DMS 273 (cell line): ENCODE measurements at regions not wholly inside any gene's neighbourhood (a gene's known extent, or its start where the extent isn't known, plus 50 kb on each side); places are given as distances from the start of the nearest gene placed in this dataset.

Experiments
- DNase-seq: peaks from one replicate; lab custom pipeline; 2025; ENCODE audit not compliant: unreplicated experiment; lab: John Stamatoyannopoulos, UW

- DNase-seq: no peak
Observed at GRCh38 chr12:87794854-87795253, 234.3 kb downstream of the C12orf50 start.

DNA sequence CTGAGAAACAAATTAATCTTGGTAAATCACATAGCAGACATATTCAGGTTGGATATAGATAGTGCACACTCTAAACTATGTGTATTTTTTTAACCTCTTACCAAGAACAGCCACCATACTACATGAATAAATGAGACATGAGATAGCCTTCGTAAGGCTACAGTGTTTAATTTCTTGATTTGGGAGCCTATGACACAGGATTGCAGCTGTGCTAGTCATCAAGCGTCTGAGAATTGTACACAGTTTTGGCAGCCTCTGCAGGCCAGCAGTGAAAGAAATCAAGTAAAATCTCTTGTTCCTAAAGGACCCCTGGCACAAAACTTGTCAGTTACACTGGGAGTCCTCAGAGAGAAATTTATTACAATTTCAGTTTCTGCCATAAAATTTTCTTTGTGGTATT, 236.1 kb downstream of the C12orf50 start:
- no peak for DNase-seq

DNA sequence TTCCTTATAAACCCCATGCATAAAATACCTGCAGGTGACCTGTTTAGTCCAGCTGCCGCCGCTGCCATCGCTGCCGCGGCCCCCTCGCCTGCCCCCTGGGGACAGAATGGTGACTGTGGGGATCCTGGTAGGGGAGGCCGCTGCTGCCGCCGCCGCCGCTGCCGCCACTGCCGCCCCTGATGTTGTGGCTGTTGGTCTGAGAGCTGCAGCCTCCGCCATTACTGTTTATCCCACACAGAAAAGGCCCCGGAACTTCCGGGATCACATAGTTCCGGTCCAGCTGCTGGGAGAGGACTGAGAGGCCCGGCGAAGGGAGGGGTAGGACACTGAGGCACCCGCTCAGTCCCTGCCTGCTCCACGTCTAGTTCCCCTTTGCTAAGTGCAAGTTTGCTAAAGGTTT, 244.9 kb downstream of the C12orf50 start:
- DNase-seq: no peak

DNA sequence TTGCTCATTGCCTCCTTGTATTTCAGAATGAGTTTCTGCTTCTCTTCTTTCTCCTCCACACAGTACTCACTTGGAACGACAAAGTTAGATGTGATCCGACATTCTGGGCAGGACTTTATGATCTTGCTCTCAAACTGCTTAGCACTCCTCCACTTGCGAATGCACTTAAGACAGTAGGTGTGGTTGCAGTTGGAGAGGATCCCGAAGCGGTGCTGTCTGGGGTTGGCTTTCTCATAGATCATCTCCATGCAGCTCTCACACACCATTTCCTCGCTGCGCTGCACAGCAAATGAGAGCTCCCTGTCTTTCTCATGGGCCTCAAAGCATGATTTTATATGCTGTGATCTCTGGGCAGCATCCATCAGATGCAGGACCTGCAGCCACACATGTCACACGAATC, 245.7 kb downstream of the C12orf50 start:
- no peak for DNase-seq

DNA sequence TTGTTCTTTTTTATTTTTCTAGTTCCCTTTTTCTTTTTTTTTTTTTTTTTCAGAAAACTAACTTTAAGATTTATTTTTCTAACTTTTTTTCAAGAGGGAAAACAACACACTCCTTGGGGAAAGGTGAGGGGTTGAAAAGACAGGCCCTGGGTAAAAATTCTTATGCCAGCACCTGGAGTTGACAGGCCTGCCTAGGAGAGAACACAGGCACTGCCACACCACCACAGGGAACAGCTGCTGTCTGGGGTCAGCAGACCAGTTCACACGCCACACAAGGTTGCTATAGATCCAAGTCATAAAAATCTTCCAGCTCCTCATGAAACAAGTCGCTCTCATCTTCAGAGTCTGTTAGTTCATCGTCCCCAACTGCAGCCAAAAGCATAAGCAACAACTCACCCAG, 246.4 kb downstream of the C12orf50 start:
- no peak for DNase-seq

DNA sequence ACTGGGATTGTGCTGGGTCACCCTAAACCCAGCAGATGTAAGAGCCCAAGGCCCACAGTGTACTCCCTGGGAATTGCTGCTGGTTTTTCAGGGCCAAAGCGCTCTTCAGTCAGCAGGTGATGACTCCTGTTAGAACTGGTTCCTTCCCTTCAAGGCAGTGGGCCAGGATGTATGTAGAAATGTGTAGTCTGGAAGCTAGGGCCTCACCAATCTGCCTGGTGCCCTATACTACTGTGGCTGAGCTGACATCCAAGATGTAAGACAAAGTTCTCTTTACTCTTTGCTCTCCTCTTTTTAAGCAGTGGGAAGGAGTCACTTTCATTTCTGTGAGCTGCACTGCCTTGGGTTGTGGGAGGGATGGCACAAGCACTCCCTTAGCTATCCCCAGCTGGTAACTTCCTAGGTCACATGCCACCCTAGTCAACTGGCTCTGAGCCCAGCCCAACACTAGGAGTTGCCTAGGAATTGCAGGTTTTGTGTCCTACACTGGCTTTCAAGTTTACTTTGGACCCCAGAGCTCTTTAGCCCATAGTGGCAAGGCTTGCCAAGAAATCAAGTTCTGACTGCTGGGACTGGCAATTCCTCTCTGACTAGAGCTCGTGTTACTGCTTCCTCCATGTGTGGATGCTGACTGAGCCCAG, 249.2 kb downstream of the C12orf50 start:
- peak; percentile 8 for DNase-seq

- no peak for DNase-seq
Observed at GRCh38 chr12:87779016-87779415, 250.2 kb downstream of the C12orf50 start.

GRCh38 chr12:87778065-87778464, 251.1 kb downstream of the C12orf50 start:
- no peak for DNase-seq

- DNase-seq: no peak
Observed at GRCh38 chr12:87775784-87776183, 253.4 kb downstream of the C12orf50 start.

GRCh38 chr12:87775051-87775450, 254.2 kb downstream of the C12orf50 start:
- DNase-seq: no peak

- DNase-seq: no peak
Observed at GRCh38 chr12:87772401-87772800, 256.8 kb downstream of the C12orf50 start.

DNA sequence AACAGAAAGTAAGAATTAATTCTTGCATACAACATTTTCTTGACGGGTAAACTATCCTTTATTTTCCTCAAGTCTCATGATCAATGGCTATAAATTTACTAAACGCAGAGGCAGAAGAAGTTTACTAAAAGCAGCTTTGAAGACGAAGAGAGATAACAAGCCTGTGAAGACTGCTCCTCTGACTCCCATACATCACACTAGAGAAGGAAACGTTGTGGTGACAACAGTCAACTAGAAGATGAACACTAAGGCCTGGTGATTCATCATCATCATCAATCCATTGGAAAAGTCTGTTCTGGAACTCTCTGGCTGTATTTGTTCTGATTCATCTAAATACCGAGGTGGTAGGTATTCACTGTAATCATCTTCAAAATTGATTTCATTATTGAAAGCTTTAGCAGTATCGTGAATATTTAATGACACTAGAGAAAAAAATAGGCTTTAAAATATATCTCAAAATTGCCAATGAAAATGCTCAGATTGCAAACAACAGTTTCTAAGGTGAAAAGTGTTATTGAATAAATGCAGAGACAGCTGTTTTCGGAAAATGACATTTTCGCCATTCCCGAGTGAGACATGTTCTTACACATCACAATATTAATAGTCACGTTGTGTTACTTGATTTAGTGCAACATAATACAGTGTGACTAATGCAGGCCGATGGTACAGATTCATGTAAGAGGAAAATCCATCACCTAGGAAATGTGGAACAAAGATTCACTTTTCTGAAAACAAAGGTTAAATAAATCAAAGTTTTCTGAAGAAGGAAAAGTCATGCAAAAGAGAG, 260.5 kb downstream of the C12orf50 start:
- no peak for DNase-seq

GRCh38 chr12:87766044-87766443, 263.2 kb downstream of the C12orf50 start:
- no peak for DNase-seq

- no peak for DNase-seq
Observed at GRCh38 chr12:87760943-87761342, 268.3 kb downstream of the C12orf50 start.

DNA sequence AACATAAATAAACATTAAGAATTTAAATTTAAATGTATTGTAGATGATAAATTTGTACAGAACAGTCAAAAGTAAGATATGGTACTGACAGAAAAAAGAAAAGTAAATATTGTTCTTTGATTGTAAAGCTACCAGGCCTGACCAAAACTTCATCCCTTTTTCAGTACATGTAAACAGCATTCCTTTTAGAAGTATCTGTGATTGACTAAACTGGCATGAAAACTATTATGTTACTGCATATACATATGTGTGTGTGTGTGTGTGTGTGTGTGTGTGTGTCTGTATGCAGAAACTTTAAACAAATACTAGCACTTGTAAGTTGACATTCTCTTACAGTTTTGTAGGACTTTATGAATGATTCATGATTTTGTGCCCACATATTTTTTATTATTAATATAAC, 270.9 kb downstream of the C12orf50 start:
- DNase-seq: no peak

GRCh38 chr12:87756721-87757120, 272.5 kb downstream of the C12orf50 start:
- DNase-seq: no peak

- DNase-seq: no peak
Observed at GRCh38 chr12:87756111-87756510, 273.1 kb downstream of the C12orf50 start.

- DNase-seq: no peak
Observed at GRCh38 chr12:87728931-87729593, 300.1 kb downstream of the C12orf50 start.

DNA sequence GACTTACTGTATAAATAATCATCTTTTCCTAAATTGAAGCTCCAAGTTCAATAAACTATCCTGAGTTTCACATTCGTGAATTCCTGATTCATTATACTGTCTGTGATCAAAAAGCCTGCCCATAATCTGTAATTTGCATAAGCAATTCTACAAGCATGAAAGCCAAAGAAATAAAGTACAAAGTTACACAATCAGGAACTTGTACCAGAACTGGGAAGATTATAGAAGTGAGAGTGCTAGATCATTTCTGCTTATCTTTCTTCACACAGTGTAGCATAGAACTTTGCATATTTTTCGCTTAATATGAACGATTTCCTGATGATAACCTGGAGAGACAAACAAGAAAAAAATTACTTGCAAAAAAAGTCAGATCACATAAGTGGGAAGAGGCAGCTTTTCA, 308.2 kb downstream of the C12orf50 start:
- DNase-seq: no peak

DNA sequence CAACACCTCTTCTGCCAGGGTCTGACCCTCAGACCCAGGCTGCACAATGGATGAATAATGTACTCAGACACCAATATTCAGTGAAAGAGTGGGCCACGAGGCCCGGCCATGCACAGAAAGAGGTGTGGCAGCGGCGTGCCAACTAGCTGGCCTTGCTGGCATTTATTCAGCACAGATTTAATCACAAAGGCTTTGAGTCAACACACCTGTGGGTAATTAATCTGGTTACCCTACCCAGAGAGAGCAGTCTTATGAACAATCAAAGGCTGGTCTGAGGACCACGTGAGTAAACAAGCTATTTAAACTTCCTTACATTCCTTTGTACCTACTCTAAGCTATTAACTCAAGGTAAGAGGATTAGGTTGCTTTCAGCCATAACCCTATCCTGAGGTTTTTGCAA, 324.8 kb downstream of the C12orf50 start:
- DNase-seq: no peak

DNA sequence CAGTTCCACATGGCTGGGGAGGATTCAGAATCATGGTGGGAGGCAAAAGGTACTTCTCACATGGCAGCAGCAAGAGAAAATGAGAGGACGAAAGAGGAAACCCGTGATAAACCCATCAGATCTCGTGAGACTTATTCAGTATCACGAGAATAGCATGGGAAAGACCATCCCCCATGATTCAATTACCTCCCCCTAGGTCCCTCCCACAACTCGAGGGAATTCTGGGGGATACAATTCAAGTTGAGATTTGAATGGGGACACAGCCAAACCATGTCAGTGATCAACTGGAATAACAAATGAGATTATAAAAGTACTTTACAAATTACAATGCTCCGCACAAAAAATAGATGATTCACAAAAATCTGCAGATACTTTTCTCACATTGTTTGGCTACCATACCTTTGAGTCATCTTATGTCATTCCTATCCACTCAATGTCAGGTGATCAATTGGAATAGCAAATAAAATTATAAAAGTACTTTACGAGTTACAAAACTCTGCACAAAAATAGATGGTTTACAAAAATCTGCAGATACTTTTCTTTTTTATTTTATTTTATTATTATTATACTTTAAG, 338.9 kb downstream of the C12orf50 start:
- no peak for DNase-seq

GRCh38 chr12:87689196-87689595, 340.0 kb downstream of the C12orf50 start:
- DNase-seq: no peak
